HepG2 (cell line): ENCODE measurements at regions not wholly inside any gene's neighbourhood (a gene's known extent, or its start where the extent isn't known, plus 50 kb on each side); places are given as distances from the start of the nearest gene placed in this dataset.

ENCODE experiments used
- ATAC-seq: fragments of 200-7000 bp; cut with Tn5 transposase; 3 replicates; pipeline ENCODE4 v1.9.1; 2020; ENCODE audit warnings: mild to moderate bottlenecking, moderate library complexity
- BruUV-seq: library from RNA; stranded (reverse); fragments of 400-500 nt; replicated peaks from 2 replicates; lab custom pipeline; 2021; lab: Mats Ljungman, UMichigan
- CTCF ChIA-PET: fragments of 300-600 bp; formaldehyde crosslinking; extraction: SDS; loops from one replicate; lab custom pipeline; 2021; ENCODE audit warnings: low total read pairs, inconsistent platforms, low intra/inter-chr PET ratio; lab: Yijun Ruan, JAX
- POLR2A ChIA-PET: fragments of 350-600 bp; sonication (Branson Sonifier 250); formaldehyde crosslinking; loops from one replicate; lab custom pipeline; 2020; ENCODE audit warnings: antibody characterized with exemption, inconsistent platforms; lab: Yijun Ruan, JAX
- DNase-seq: peaks from one replicate; pipeline ENCODE4 v3.0.0-alpha.2; 2015; ENCODE audit warnings: low spot score
- FAIRE-seq: peaks from 3 replicates; lab custom pipeline; 2011; peaks lifted over from hg19 to GRCh38; lab: Jason Lieb, UNC
- H2AFZ ChIP-seq: one replicate; pipeline ENCODE4 v1.6.1; 2011; ENCODE audit warnings: low read length, inconsistent platforms
- H3K27ac ChIP-seq: fragments of 300-600 bp; 3 replicates; pipeline ENCODE4 v1.8.0; 2011; ENCODE audit warnings: mixed run types, mild to moderate bottlenecking, mixed read lengths, low read length, inconsistent platforms; ENCODE audit not compliant: insufficient read depth; ENCODE audit errors: extremely low read length
- H3K27me3 ChIP-seq, 2 experiments: fragments of 200-600 bp in 1 of 2; 2 replicates in 1 of 2; 3 replicates in 1 of 2; pipeline versions ENCODE4 v1.6.0 to v1.8.0; 2011; ENCODE audit warnings: low read length in 2 of 2, mild to moderate bottlenecking in 2 of 2, moderate library complexity in 2 of 2, inconsistent platforms in 1 of 2; ENCODE audit not compliant: insufficient read depth in 2 of 2, control insufficient read depth in 1 of 2
- H3K36me3 ChIP-seq, 2 experiments: fragments of 200-600 bp in 1 of 2; replicated peaks in 1 of 2; 2 replicates in 1 of 2; 3 replicates in 1 of 2; pipeline versions ENCODE4 v1.5.1 to v1.8.0; 2011; ENCODE audit warnings: low read length in 2 of 2, inconsistent platforms in 1 of 2; ENCODE audit not compliant: insufficient read depth in 2 of 2, control insufficient read depth in 1 of 2
- H3K4me1 ChIP-seq: 2 replicates; pipeline ENCODE4 v1.5.1; 2012; ENCODE audit warnings: low read length, inconsistent platforms; ENCODE audit not compliant: insufficient read depth
- H3K4me2 ChIP-seq: 2 replicates; pipeline ENCODE4 v1.6.0; 2011; ENCODE audit warnings: low read depth, low read length, inconsistent platforms
- H3K4me3 ChIP-seq, 3 experiments: fragments of 200-600 bp in 1 of 3; sonication (generic), shearing (Covaris generic) in 1 of 3; replicated peaks in 1 of 3; 2 replicates each; pipeline ENCODE4 v1.5.1; 2011 to 2016; ENCODE audit warnings: low read length in 3 of 3, inconsistent platforms in 2 of 3, low read depth in 2 of 3, mild to moderate bottlenecking in 2 of 3, control low read depth in 1 of 3, mixed read lengths in 1 of 3; ENCODE audit not compliant: insufficient read depth in 1 of 3
- H3K79me2 ChIP-seq: one replicate; pipeline ENCODE4 v1.6.1; 2011; ENCODE audit warnings: low read length, inconsistent platforms; ENCODE audit not compliant: insufficient read depth
- H3K9ac ChIP-seq: 2 replicates; pipeline ENCODE4 v1.6.0; 2011; ENCODE audit warnings: mild to moderate bottlenecking, low read depth, low read length, inconsistent platforms; ENCODE audit not compliant: insufficient read depth
- H3K9me3 ChIP-seq: 2 replicates; pipeline ENCODE4 v1.5.1; 2012; ENCODE audit warnings: mild to moderate bottlenecking, low read length
- H4K20me1 ChIP-seq: 2 replicates; pipeline ENCODE4 v1.6.0; 2011; ENCODE audit warnings: inconsistent platforms, mild to moderate bottlenecking, low read length, moderate library complexity; ENCODE audit not compliant: insufficient read depth
- CREB3 ChIP-seq: sonication (generic); formaldehyde crosslinking; IDR thresholded peaks from 2 replicates; pipeline ENCODE4 v1.5.0; 2020; ENCODE audit warnings: missing genetic modification reagents
- ISL2 ChIP-seq: sonication (generic); formaldehyde crosslinking; IDR thresholded peaks from 2 replicates; pipeline ENCODE4 v1.5.0; 2020; ENCODE audit warnings: missing genetic modification reagents
- MAF1 ChIP-seq: sonication (generic); formaldehyde crosslinking; IDR thresholded peaks from 2 replicates; pipeline ENCODE4 v1.5.0; 2020; ENCODE audit warnings: missing genetic modification reagents, borderline replicate concordance
- NR2F2 ChIP-seq: IDR thresholded peaks from 2 replicates; pipeline ENCODE4 v1.6.1; 2012; ENCODE audit warnings: low read depth, inconsistent platforms, borderline replicate concordance
- PRPF4 ChIP-seq: fragments of 200-400 bp; formaldehyde crosslinking; IDR thresholded peaks from 2 replicates; pipeline ENCODE4 v1.6.1; 2016; ENCODE audit warnings: low read length, low read depth; ENCODE audit not compliant: poor library complexity, severe bottlenecking
- RARA ChIP-seq: IDR thresholded peaks from 2 replicates; pipeline ENCODE4 v1.6.1; 2016; ENCODE audit warnings: missing genetic modification reagents, missing compliant biosample characterization
- RXRA ChIP-seq: sonication (generic); formaldehyde crosslinking; IDR thresholded peaks from 2 replicates; pipeline ENCODE4 v1.5.1; 2020; ENCODE audit warnings: missing genetic modification reagents
- TFE3 ChIP-seq: IDR thresholded peaks from 2 replicates; pipeline ENCODE4 v1.6.1; 2016
- ZNF234 ChIP-seq: sonication (generic); formaldehyde crosslinking; conservative IDR thresholded peaks from 2 replicates; pipeline ENCODE4 v1.5.1; 2020; ENCODE audit warnings: mild to moderate bottlenecking, missing genetic modification reagents
- ZNF260 ChIP-seq: sonication (generic); formaldehyde crosslinking; IDR thresholded peaks from 2 replicates; pipeline ENCODE4 v1.4.0; 2020; ENCODE audit warnings: missing genetic modification reagents, low read depth, mild to moderate bottlenecking, borderline replicate concordance
- ZNF275 ChIP-seq: sonication (generic); formaldehyde crosslinking; IDR thresholded peaks from 2 replicates; pipeline ENCODE4 v1.8.0; 2022; ENCODE audit warnings: missing genetic modification reagents, mild to moderate bottlenecking, inconsistent platforms, borderline replicate concordance
- ZNF503 ChIP-seq: sonication (generic); formaldehyde crosslinking; IDR thresholded peaks from 2 replicates; pipeline ENCODE4 v1.4.0; 2020; ENCODE audit warnings: missing genetic modification reagents
- ZNF550 ChIP-seq: sonication (generic); formaldehyde crosslinking; IDR thresholded peaks from 2 replicates; pipeline ENCODE4 v1.4.0; 2020; ENCODE audit warnings: mild to moderate bottlenecking, missing genetic modification reagents, borderline replicate concordance
- ZNF607 ChIP-seq: sonication (generic); formaldehyde crosslinking; IDR thresholded peaks from 2 replicates; pipeline ENCODE4 v1.5.1; 2020; ENCODE audit warnings: missing genetic modification reagents, mild to moderate bottlenecking, borderline replicate concordance
- ZNF724P ChIP-seq: sonication (generic); formaldehyde crosslinking; IDR thresholded peaks from 2 replicates; pipeline ENCODE4 v1.8.0; 2022; ENCODE audit warnings: missing genetic modification reagents, borderline replicate concordance
- whole genome bisulfite sequencing: methylation state at CpG from one replicate; pipeline ENCODE4 v1.1.6; 2017; ENCODE audit warnings: low lambda C conversion rate; 5-methylcytosine and 5-hydroxymethylcytosine counted together
- in situ Hi-C: cut with HindIII; loops from 2 replicates; pipeline ENCODE4 v1.10.0; 2017; ENCODE audit warnings: low pct_unique_long_range_greater_than_20kb; ENCODE audit not compliant: extremely low pct_ligation_motif_present
- intact Hi-C: fragments of 100-400 bp; cut with micrococcal nuclease; formaldehyde crosslinking; loops from one replicate; pipeline ENCODE4 v1.10.0; 2022; ENCODE audit not compliant: unreplicated experiment
- TF ChIP-seq, protein P1 (sequence below): sonication (generic); formaldehyde crosslinking; IDR thresholded peaks from 2 replicates; pipeline ENCODE4 v1.5.0; 2020; ENCODE audit warnings: mild to moderate bottlenecking, missing genetic modification reagents
- TF ChIP-seq, protein P2 (sequence below): sonication (generic); formaldehyde crosslinking; IDR thresholded peaks from 2 replicates; pipeline ENCODE4 v1.4.0; 2020; ENCODE audit warnings: missing genetic modification reagents

GRCh38 chr2:58533376-58533775, 292.3 kb upstream of the FANCL start:
- no peak for ATAC-seq
- Histone ChIP-seq H3K36me3 (no peaks in the 10 kb centered on the region), H2AFZ (no peak overlapping the region), H3K4me3 (no peak overlapping the region), H3K4me2 (no peak overlapping the region), H3K27ac (no peak overlapping the region), H3K79me2 (no peaks in the 10 kb centered on the region), H4K20me1 (no peaks in the 10 kb centered on the region), H3K9ac (no peak overlapping the region), H3K4me1 (no peaks in the 10 kb centered on the region), H3K9me3 (no peaks in the 10 kb centered on the region), H3K27me3 (no peaks in the 10 kb centered on the region; a peak in 1 of 5 replicates)
- FAIRE-seq: peak; percentile 8
- POLR2A ChIA-PET: no interaction called here
- WGBS: 12% methylated on average over 3 of the region's 3 CpGs
- intact Hi-C loops (no loop called here), in situ Hi-C loops (no loop called here)
- DNase-seq: no peak
- no TSS peak for BruUV-seq
- CTCF ChIA-PET: no interaction called here
- TF ChIP-seq ZNF503 (CRISPR knock-in tag): no peak
- TF ChIP-seq PRPF4: no peak
- TF ChIP-seq ZNF260 (CRISPR knock-in tag): no peak
- no peak for TF ChIP-seq ZNF724P (CRISPR knock-in tag)
- no peak for TF ChIP-seq RARA (CRISPR knock-in tag)
- TF ChIP-seq MAF1 (CRISPR knock-in tag): no peak
- TF ChIP-seq NR2F2: no peak
- no peak for TF ChIP-seq RXRA (CRISPR knock-in tag)
- no peak for TF ChIP-seq ZNF550 (CRISPR knock-in tag)
- TF ChIP-seq, protein P1, sequence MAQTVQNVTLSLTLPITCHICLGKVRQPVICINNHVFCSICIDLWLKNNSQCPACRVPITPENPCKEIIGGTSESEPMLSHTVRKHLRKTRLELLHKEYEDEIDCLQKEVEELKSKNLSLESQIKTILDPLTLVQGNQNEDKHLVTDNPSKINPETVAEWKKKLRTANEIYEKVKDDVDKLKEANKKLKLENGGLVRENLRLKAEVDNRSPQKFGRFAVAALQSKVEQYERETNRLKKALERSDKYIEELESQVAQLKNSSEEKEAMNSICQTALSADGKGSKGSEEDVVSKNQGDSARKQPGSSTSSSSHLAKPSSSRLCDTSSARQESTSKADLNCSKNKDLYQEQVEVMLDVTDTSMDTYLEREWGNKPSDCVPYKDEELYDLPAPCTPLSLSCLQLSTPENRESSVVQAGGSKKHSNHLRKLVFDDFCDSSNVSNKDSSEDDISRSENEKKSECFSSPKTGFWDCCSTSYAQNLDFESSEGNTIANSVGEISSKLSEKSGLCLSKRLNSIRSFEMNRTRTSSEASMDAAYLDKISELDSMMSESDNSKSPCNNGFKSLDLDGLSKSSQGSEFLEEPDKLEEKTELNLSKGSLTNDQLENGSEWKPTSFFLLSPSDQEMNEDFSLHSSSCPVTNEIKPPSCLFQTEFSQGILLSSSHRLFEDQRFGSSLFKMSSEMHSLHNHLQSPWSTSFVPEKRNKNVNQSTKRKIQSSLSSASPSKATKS (CRISPR knock-in tag): no peak
- TF ChIP-seq TFE3: no peak
- no peak for TF ChIP-seq ZNF607
- TF ChIP-seq, protein P2, sequence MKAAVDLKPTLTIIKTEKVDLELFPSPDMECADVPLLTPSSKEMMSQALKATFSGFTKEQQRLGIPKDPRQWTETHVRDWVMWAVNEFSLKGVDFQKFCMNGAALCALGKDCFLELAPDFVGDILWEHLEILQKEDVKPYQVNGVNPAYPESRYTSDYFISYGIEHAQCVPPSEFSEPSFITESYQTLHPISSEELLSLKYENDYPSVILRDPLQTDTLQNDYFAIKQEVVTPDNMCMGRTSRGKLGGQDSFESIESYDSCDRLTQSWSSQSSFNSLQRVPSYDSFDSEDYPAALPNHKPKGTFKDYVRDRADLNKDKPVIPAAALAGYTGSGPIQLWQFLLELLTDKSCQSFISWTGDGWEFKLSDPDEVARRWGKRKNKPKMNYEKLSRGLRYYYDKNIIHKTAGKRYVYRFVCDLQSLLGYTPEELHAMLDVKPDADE (CRISPR knock-in tag): no peak
- TF ChIP-seq ZNF234 (CRISPR knock-in tag): no peak
- no peak for TF ChIP-seq ZNF275 (CRISPR knock-in tag)
- TF ChIP-seq CREB3: no peak
- no peak for TF ChIP-seq ISL2 (CRISPR knock-in tag)
